Brain microvascular endothelial cell (primary cell): ENCODE measurements at regions not wholly inside any gene's neighbourhood (a gene's known extent, or its start where the extent isn't known, plus 50 kb on each side); places are given as distances from the start of the nearest gene placed in this dataset.

Source experiments
- DNase-seq: peaks from one replicate; pipeline ENCODE4 v3.0.0-alpha.2; 2020
- H3K27ac ChIP-seq: fragments of 250-450 bp; sonication (Bioruptor Pico); 2 replicates; pipeline ENCODE4 v1.5.1; 2020; ENCODE audit warnings: mild to moderate bottlenecking, moderate library complexity
- H3K27me3 ChIP-seq: fragments of 250-450 bp; sonication (Bioruptor Pico); replicated peaks from 2 replicates; pipeline ENCODE4 v1.5.1; 2020; ENCODE audit warnings: mild to moderate bottlenecking
- H3K36me3 ChIP-seq: fragments of 250-450 bp; sonication (Bioruptor Pico); replicated peaks from 2 replicates; pipeline ENCODE4 v1.5.1; 2020; ENCODE audit warnings: mild to moderate bottlenecking
- H3K4me3 ChIP-seq: 2 replicates; pipeline ENCODE4 v1.5.1; 2011; ENCODE audit warnings: low read depth, mild to moderate bottlenecking, control low read depth, low read length, moderate library complexity
- CTCF ChIP-seq: IDR thresholded peaks from 2 replicates; pipeline ENCODE4 v1.5.1; 2011; ENCODE audit warnings: low read depth, mild to moderate bottlenecking, moderate library complexity, low read length, control low read depth, inconsistent platforms; ENCODE audit errors: missing control alignments
- in situ Hi-C: cut with HindIII; loops from 2 replicates; pipeline ENCODE4 v1.10.0; 2017; ENCODE audit warnings: low sequenced_read_pairs, low pct_ligation_motif_present

- in situ Hi-C loops, result no loop called here
- no peaks in the 10 kb centered on the region for H3K36me3 ChIP-seq
- H3K4me3 ChIP-seq, result no peak overlapping the region
- TF ChIP-seq CTCF, result no peak
- H3K27me3 ChIP-seq, result no peaks in the 10 kb centered on the region
- DNase-seq, result peak; percentile 34
- no peak overlapping the region for H3K27ac ChIP-seq
Measured at GRCh38 chr14:88937706-88938105, 113.3 kb downstream of the TTC8 start.

- no peaks in the 10 kb centered on the region for H3K36me3 ChIP-seq
- no peak overlapping the region for H3K27ac ChIP-seq
- H3K27me3 ChIP-seq, result no peaks in the 10 kb centered on the region
- no peak for TF ChIP-seq CTCF
- no peak for DNase-seq
- H3K4me3 ChIP-seq, result no peak overlapping the region
- in situ Hi-C loops, result no loop called here
Measured at GRCh38 chr14:88940671-88941070, 116.2 kb downstream of the TTC8 start.

GRCh38 chr14:88941414-88941813 is 117.0 kb downstream of the TTC8 start:
- no peak overlapping the region for H3K27ac ChIP-seq
- no peaks in the 10 kb centered on the region for H3K36me3 ChIP-seq
- H3K27me3 ChIP-seq, result no peaks in the 10 kb centered on the region
- TF ChIP-seq CTCF, result no peak
- no peak for DNase-seq
- H3K4me3 ChIP-seq, result no peak overlapping the region
- in situ Hi-C loops, result no loop called here

- Histone ChIP-seq H3K27me3 (no peaks in the 10 kb centered on the region), H3K4me3 (no peak overlapping the region), H3K27ac (no peak overlapping the region), H3K36me3 (no peaks in the 10 kb centered on the region)
- in situ Hi-C loops, result no loop called here
- no peak for DNase-seq
- TF ChIP-seq CTCF, result no peak
Measured at GRCh38 chr14:88947646-88948598, 123.5 kb downstream of the TTC8 start.

- no peak for TF ChIP-seq CTCF
- Histone ChIP-seq H3K36me3 (no peaks in the 10 kb centered on the region), H3K27ac (no peak overlapping the region), H3K27me3 (no peaks in the 10 kb centered on the region), H3K4me3 (no peak overlapping the region)
- in situ Hi-C loops, result no loop called here
- DNase-seq, result no peak
Measured at GRCh38 chr14:88950069-88950468, 125.6 kb downstream of the TTC8 start.
